Endodermal cell (in vitro differentiated cells): ENCODE measurements at regions not wholly inside any gene's neighbourhood (a gene's known extent, or its start where the extent isn't known, plus 50 kb on each side); places are given as distances from the start of the nearest gene placed in this dataset.

Experiments
- DNase-seq: peaks from one replicate; pipeline ENCODE4 v3.0.0-alpha.2; 2017
- H3K27ac ChIP-seq: 2 replicates; pipeline ENCODE4 v1.5.1; 2013; ENCODE audit warnings: mild to moderate bottlenecking, low read depth, low read length, moderate library complexity
- H3K27me3 ChIP-seq: 2 replicates; pipeline ENCODE4 v1.6.1; 2013; ENCODE audit warnings: mild to moderate bottlenecking, low read length, moderate library complexity; ENCODE audit not compliant: insufficient read depth, control insufficient read depth, poor library complexity, severe bottlenecking
- H3K36me3 ChIP-seq: 2 replicates; pipeline ENCODE4 v1.7.0; 2013; ENCODE audit warnings: mild to moderate bottlenecking, low read length, moderate library complexity; ENCODE audit not compliant: control insufficient read depth, insufficient read depth
- H3K4me1 ChIP-seq: one replicate; pipeline ENCODE4 v1.7.0; 2013; ENCODE audit warnings: low read length; ENCODE audit not compliant: control insufficient read depth, insufficient read depth
- H3K4me3 ChIP-seq: 2 replicates; pipeline ENCODE4 v1.5.1; 2013; ENCODE audit warnings: mild to moderate bottlenecking, low read length, moderate library complexity
- H3K9ac ChIP-seq: 2 replicates; pipeline ENCODE4 v1.6.1; 2013; ENCODE audit warnings: mild to moderate bottlenecking, low read length, moderate library complexity; ENCODE audit not compliant: poor library complexity, severe bottlenecking; ENCODE audit errors: extremely low read depth
- H3K9me3 ChIP-seq: 2 replicates; pipeline ENCODE4 v1.6.1; 2013; ENCODE audit warnings: mild to moderate bottlenecking, low read length, moderate library complexity; ENCODE audit not compliant: control insufficient read depth
- H3K27ac Mint-ChIP-seq: 2 replicates; pipeline ENCODE4 v1.8.0; 2020; ENCODE audit warnings: mixed read lengths
- H3K27me3 Mint-ChIP-seq: 2 replicates; pipeline ENCODE4 v1.8.0; 2021; ENCODE audit warnings: mild to moderate bottlenecking, mixed read lengths; ENCODE audit not compliant: insufficient read depth
- H3K36me3 Mint-ChIP-seq: 2 replicates; pipeline ENCODE4 v1.8.0; 2020; ENCODE audit warnings: low read depth, mixed read lengths
- H3K4me1 Mint-ChIP-seq: 2 replicates; pipeline ENCODE4 v1.8.0; 2020; ENCODE audit warnings: mixed read lengths
- H3K4me3 Mint-ChIP-seq: 2 replicates; pipeline ENCODE4 v1.8.0; 2020; ENCODE audit warnings: mild to moderate bottlenecking, moderate library complexity, mixed read lengths
- H3K9me3 Mint-ChIP-seq: 2 replicates; pipeline ENCODE4 v1.8.0; 2020; ENCODE audit warnings: mild to moderate bottlenecking, mixed read lengths
- WGBS, 2 experiments: methylation state at CpG; one replicate each; pipeline versions ENCODE4 v1.1.5 to v1.1.7; 2013; ENCODE audit warnings: missing lambda C conversion rate in 2 of 2, mixed read lengths in 1 of 2; ENCODE audit not compliant: insufficient coverage in 1 of 2, insufficient read length in 1 of 2; 5-methylcytosine and 5-hydroxymethylcytosine counted together
- TF ChIP-seq, protein P1 (sequence below): fragments of 200-600 bp; sonication (generic); conservative IDR thresholded peaks from 2 replicates; pipeline ENCODE4 v1.5.0; 2021; ENCODE audit warnings: antibody characterized with exemption, mild to moderate bottlenecking

GRCh38 chr5:87155106-87155505, 112.6 kb upstream of the RASA1 start:
- WGBS, 2 experiments, result 89 to 97% methylated on average over 3 to 4 of the region's 4 CpGs
- Mint-ChIP-seq H3K27ac (no peak overlapping the region), H3K27me3 (no peaks in the 10 kb centered on the region), H3K9me3 (no peaks in the 10 kb centered on the region), H3K4me1 (peaks cover 15% of the 10 kb centered on the region), H3K36me3 (no peaks in the 10 kb centered on the region), H3K4me3 (no peak overlapping the region)
- Histone ChIP-seq H3K4me1 (no peaks in the 10 kb centered on the region), H3K9ac (no peak overlapping the region), H3K4me3 (no peak overlapping the region), H3K27me3 (no peaks in the 10 kb centered on the region), H3K27ac (no peak overlapping the region), H3K9me3 (no peaks in the 10 kb centered on the region), H3K36me3 (no peaks in the 10 kb centered on the region)
- no peak for DNase-seq
- TF ChIP-seq, protein P1, sequence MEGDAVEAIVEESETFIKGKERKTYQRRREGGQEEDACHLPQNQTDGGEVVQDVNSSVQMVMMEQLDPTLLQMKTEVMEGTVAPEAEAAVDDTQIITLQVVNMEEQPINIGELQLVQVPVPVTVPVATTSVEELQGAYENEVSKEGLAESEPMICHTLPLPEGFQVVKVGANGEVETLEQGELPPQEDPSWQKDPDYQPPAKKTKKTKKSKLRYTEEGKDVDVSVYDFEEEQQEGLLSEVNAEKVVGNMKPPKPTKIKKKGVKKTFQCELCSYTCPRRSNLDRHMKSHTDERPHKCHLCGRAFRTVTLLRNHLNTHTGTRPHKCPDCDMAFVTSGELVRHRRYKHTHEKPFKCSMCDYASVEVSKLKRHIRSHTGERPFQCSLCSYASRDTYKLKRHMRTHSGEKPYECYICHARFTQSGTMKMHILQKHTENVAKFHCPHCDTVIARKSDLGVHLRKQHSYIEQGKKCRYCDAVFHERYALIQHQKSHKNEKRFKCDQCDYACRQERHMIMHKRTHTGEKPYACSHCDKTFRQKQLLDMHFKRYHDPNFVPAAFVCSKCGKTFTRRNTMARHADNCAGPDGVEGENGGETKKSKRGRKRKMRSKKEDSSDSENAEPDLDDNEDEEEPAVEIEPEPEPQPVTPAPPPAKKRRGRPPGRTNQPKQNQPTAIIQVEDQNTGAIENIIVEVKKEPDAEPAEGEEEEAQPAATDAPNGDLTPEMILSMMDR, result no peak

DNA sequence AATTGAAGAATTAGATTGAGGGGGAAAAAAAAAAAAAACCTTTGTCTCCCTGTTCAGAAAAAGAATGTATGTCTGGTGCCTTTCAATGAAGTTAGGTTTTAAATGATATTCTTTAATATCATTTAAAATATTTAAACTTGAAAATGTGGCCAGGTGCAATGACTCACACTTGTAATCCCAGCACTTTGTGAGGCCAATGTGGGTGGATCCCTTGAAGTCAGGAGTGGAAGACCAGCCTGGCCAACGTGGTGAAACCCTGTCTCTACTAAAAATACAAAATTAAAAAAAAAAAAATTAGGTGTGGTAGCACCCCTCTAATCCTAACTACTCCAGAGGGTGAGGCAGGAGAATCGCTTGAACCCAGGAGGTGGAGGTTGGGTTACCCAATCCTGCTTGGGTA, 111.1 kb upstream of the RASA1 start:
- WGBS, 2 experiments, result 95% methylated on average over 1 of the region's 2 CpGs; no CpG with 5 or more reads in 1 of the 2 experiments
- H3K9ac ChIP-seq, result no peak overlapping the region
- H3K4me3 ChIP-seq, result no peak overlapping the region
- H3K27ac ChIP-seq, result no peak overlapping the region
- TF ChIP-seq, protein P1, result no peak
- H3K27me3 Mint-ChIP-seq, result no peaks in the 10 kb centered on the region
- peaks cover 14% of the 10 kb centered on the region for H3K4me1 Mint-ChIP-seq
- no peak overlapping the region for H3K27ac Mint-ChIP-seq
- H3K9me3 ChIP-seq, result no peaks in the 10 kb centered on the region
- H3K9me3 Mint-ChIP-seq, result no peaks in the 10 kb centered on the region
- no peak for DNase-seq
- no peaks in the 10 kb centered on the region for H3K36me3 Mint-ChIP-seq
- H3K4me1 ChIP-seq, result no peaks in the 10 kb centered on the region
- no peaks in the 10 kb centered on the region for H3K36me3 ChIP-seq
- H3K4me3 Mint-ChIP-seq, result no peak overlapping the region
- H3K27me3 ChIP-seq, result no peaks in the 10 kb centered on the region

DNA sequence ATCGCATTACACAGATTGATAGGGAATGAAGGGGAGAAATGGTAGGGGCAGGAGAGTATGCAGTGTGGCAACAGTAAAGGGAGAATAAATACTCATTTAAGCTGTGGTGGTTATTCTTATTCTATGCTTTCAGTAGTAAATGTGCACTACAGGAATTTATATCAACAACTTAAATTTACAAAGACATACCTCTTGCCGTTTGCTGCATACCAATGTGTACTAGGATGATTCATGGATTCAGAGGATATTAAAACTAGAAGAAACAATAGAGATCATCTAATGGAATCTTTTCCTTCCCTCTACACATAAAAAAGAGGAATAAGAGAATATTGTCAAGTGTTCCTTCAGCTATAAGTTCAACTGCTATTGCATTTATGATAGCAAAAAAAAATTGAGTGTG, 103.3 kb upstream of the RASA1 start:
- TF ChIP-seq, protein P1, result no peak
- Histone ChIP-seq H3K4me3 (no peak overlapping the region), H3K36me3 (no peaks in the 10 kb centered on the region), H3K27ac (no peak overlapping the region), H3K4me1 (no peaks in the 10 kb centered on the region), H3K27me3 (no peaks in the 10 kb centered on the region), H3K9me3 (no peaks in the 10 kb centered on the region), H3K9ac (no peak overlapping the region)
- Mint-ChIP-seq H3K9me3 (no peaks in the 10 kb centered on the region), H3K4me1 (peaks cover 4% of the 10 kb centered on the region), H3K36me3 (no peaks in the 10 kb centered on the region), H3K4me3 (no peak overlapping the region), H3K27me3 (no peaks in the 10 kb centered on the region), H3K27ac (no peak overlapping the region)
- DNase-seq, result no peak
- 81% methylated on average over 1 of the region's 2 CpGs; no CpG with 5 or more reads in 1 of the 2 experiments for WGBS, 2 experiments
